ENCODE measurements at regions not wholly inside any gene's neighbourhood (a gene's known extent, or its start where the extent isn't known, plus 50 kb on each side); places are given as distances from the start of the nearest gene placed in this dataset.

DNA sequence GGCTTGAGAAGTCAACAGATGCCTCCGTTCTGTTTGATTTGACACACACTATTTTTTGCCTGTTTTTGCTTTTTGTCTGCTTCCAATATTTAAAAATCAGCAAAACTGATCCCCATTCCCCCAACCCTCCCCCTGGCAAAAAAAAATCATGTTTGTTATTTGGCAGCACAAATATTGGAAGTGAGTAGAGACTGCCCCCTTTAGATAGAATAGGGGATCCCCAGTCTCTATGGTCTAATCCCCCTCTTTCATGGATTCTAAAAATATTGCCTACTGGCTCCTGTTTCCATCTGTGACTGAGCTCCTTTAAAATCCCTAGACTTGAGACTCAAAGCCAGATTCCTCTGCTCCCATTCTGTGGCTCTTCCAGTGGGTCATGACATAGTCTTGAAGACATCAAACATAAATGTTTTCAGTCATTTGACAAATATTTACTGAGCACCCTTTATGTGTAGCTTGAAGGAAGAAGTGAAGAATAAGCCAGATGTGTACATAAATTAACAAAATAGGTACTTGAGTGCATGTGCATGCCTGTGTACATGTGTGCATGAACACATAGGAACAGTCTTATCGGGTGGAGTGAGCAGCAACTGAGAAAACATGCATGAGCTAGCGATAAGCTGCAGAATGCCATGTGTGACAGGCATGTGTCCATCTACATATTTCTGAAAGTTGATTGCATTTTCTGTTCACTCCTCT lies 101.2 kb downstream of the SALL1 start:
- DNase-seq (ENCODE audit: low read depth) = no peak
- no peak overlapping the region for H3K4me3 ChIP-seq (ENCODE audit: low read depth, low read length)
- TF ChIP-seq, protein P1, sequence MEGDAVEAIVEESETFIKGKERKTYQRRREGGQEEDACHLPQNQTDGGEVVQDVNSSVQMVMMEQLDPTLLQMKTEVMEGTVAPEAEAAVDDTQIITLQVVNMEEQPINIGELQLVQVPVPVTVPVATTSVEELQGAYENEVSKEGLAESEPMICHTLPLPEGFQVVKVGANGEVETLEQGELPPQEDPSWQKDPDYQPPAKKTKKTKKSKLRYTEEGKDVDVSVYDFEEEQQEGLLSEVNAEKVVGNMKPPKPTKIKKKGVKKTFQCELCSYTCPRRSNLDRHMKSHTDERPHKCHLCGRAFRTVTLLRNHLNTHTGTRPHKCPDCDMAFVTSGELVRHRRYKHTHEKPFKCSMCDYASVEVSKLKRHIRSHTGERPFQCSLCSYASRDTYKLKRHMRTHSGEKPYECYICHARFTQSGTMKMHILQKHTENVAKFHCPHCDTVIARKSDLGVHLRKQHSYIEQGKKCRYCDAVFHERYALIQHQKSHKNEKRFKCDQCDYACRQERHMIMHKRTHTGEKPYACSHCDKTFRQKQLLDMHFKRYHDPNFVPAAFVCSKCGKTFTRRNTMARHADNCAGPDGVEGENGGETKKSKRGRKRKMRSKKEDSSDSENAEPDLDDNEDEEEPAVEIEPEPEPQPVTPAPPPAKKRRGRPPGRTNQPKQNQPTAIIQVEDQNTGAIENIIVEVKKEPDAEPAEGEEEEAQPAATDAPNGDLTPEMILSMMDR (IDR thresholded peaks at IDR 0.05; ENCODE audit: low read depth, low read length, missing control alignments) = peak; percentile 15

DNA sequence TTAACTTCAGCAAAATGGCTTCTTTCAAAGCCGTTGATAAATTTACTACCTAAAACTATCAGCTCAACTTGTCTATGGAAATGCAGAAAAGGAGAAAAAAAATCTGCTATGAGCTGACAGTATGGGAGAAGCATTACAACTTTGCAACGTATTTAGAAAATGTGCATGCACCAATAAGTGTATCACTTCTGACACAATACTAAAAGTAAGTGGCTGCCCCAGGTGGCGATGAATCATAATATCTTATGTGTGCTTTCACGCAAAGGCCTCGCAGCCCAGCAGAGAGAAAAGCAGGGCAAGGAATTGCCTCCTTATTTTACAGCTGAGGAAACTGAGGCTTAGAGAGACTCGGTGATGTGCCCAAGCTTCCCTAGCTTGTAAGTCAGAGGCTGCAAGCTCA lies 101.8 kb downstream of the SALL1 start:
- TF ChIP-seq, protein P1 (IDR thresholded peaks at IDR 0.05; ENCODE audit: low read depth, low read length, missing control alignments) = no peak

GRCh38 chr16:51048544-51048943 lies 102.5 kb downstream of the SALL1 start:
- H3K4me3 ChIP-seq (ENCODE audit: low read depth, low read length) = no peak overlapping the region
- TF ChIP-seq, protein P1 (IDR thresholded peaks at IDR 0.05; ENCODE audit: low read depth, low read length, missing control alignments) = no peak
- DNase-seq (ENCODE audit: low read depth) = no peak

More for the DNA sequence above, 101.8 kb downstream of the SALL1 start:
- no peak overlapping the region for H3K4me3 ChIP-seq (ENCODE audit: low read depth, low read length)
- DNase-seq (ENCODE audit: low read depth) = no peak

DNA sequence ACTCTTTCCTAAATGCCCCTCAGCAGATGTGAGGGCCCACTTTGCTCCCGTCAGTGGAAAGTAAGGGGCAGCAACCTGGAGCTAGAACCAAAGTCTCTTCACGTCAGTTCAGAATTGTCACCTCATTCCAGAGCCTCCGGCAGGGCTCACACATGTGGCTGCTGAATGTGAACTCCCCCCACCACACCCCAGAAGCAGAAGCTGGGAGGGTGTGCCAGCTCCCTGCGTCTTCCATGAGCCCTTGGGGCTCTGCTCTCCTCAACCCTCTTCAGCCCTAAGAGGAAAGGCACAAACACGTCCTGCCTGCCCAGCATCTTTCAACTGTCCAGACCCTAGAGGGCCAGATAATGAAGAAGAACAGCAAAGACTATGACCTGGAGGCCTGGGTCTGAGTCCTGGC lies 105.3 kb downstream of the SALL1 start:
- H3K4me3 ChIP-seq (ENCODE audit: low read depth, low read length) = no peak overlapping the region
- TF ChIP-seq, protein P1 (IDR thresholded peaks at IDR 0.05; ENCODE audit: low read depth, low read length, missing control alignments) = no peak
- DNase-seq (ENCODE audit: low read depth) = no peak

GRCh38 chr16:51045186-51045585 lies 105.9 kb downstream of the SALL1 start:
- H3K4me3 ChIP-seq (ENCODE audit: low read depth, low read length) = no peak overlapping the region
- TF ChIP-seq, protein P1 (IDR thresholded peaks at IDR 0.05; ENCODE audit: low read depth, low read length, missing control alignments) = no peak
- no peak for DNase-seq (ENCODE audit: low read depth)

DNA sequence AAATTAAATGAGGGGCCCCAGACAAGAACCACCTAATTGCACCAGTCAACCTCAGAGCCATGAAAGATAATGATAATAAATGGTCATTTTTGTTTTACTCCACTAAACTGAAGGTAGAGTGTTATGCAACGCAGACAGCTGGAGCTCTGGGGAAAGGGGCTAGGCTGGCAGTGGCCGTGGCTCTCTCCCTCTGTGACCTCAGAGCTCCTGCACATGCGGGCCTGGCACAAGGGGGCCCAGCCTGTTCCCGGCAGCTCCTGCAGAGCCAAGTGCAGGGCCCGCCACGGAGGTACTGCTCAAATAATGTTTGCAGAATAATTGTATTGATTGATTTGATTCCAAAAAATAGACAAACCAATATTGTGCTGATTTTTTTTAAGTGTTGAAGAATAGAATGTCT lies 109.5 kb downstream of the SALL1 start:
- no peak overlapping the region for H3K4me3 ChIP-seq (ENCODE audit: low read depth, low read length)
- DNase-seq (ENCODE audit: low read depth) = no peak
- TF ChIP-seq, protein P1 (IDR thresholded peaks at IDR 0.05; ENCODE audit: low read depth, low read length, missing control alignments) = no peak

DNA sequence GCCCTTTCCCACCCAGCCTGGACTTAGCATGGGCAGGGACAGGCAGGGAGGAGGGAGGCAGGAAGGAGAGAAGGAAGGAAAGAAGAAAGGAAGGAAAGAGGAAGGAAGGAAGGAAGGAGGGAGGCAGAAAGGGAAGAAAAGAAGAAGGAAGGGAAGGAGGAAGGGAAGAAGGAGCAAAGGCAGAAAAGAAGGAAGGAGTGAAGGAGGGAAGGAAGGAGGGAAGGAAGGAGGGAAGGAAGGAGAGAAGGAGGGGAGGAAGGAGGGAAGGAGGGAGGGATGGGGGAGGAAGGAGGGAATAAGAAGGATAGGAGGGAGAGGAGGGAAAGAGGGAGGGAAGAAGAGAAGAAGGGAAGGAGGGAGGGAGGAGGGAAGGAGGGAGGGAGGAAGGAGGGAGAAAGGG lies 110.4 kb downstream of the SALL1 start:
- TF ChIP-seq, protein P1 (IDR thresholded peaks at IDR 0.05; ENCODE audit: low read depth, low read length, missing control alignments) = no peak
- no peak overlapping the region for H3K4me3 ChIP-seq (ENCODE audit: low read depth, low read length)
- no peak for DNase-seq (ENCODE audit: low read depth)
